GM12891 (cell line): ENCODE measurements at regions not wholly inside any gene's neighbourhood (a gene's known extent, or its start where the extent isn't known, plus 50 kb on each side); places are given as distances from the start of the nearest gene placed in this dataset.

Experiments
- POLR2A ChIP-seq: IDR thresholded peaks from 2 replicates; pipeline ENCODE4 v1.6.1; 2011; ENCODE audit warnings: low read depth, low read length, control low read depth
- POU2F2 ChIP-seq: IDR thresholded peaks from 2 replicates; pipeline ENCODE4 v1.6.1; 2011; ENCODE audit warnings: low read depth, mild to moderate bottlenecking, control low read depth, low read length, moderate library complexity

DNA sequence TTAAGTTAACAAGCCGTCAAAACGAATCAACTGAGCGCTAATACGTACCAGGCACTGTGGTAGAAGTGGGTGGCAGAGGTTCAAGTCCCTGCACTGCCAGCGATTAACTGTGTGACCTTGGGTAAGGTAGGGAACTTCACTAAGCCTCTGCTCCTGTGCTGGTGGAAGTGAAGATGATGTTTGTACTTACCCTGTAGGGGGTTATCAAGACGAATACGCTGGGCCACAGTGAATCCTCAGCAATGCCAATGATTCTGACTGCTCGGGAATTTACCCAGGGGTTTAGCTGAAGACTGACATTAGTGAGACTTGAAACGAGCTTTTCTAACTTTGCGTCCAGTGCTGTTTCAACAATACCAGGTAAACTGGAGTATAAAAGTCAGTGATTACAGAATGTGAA lies 305.3 kb downstream of the FGF9 start:
- TF ChIP-seq POLR2A (no peak), POU2F2 (no peak)
